Esophagus muscularis mucosa (tissue), 4 donors: ENCODE measurements at regions not wholly inside any gene's neighbourhood (a gene's known extent, or its start where the extent isn't known, plus 50 kb on each side); places are given as distances from the start of the nearest gene placed in this dataset.

ENCODE experiments used
- DNase-seq: peaks from one replicate; pipeline ENCODE4 v3.0.0-alpha.2; 2017; ENCODE audit errors: extremely low spot score
- H3K27ac ChIP-seq, 4 donors: fragments of 200-600 bp; sonication (generic); replicated peaks in 1 of 4; 1 replicate in 3 of 4; 2 replicates in 1 of 4; pipeline ENCODE4 v1.5.1; 2016 to 2019; ENCODE audit warnings: mild to moderate bottlenecking in 1 of 4
- H3K27me3 ChIP-seq, 4 donors: fragments of 200-600 bp; sonication (generic); one replicate each; pipeline versions ENCODE4 v1.5.1 to v1.6.0; 2016 to 2019
- H3K36me3 ChIP-seq, 4 donors: fragments of 200-600 bp; sonication (generic); one replicate each; pipeline ENCODE4 v1.5.1; 2016 to 2019
- H3K4me1 ChIP-seq, 4 donors: fragments of 200-600 bp; sonication (generic); one replicate each; pipeline ENCODE4 v1.5.1; 2016 to 2019
- H3K4me3 ChIP-seq, 4 donors: fragments of 200-600 bp; sonication (generic); 1 replicate in 2 of 4; 2 replicates in 2 of 4; pipeline ENCODE4 v1.5.1; 2016 to 2019; ENCODE audit warnings: mild to moderate bottlenecking in 4 of 4, moderate library complexity in 1 of 4
- H3K9me3 ChIP-seq, 4 donors: fragments of 200-600 bp; sonication (generic); 1 replicate in 3 of 4; 2 replicates in 1 of 4; pipeline ENCODE4 v1.5.1; 2016 to 2019
- CTCF ChIP-seq, 3 experiments: fragments of 200-600 bp in 2 of 3; fragments of 450-650 bp in 1 of 3; sonication (generic) in 2 of 3; IDR thresholded peaks; one replicate each; pipeline ENCODE4 v1.5.1; 2017 to 2019; ENCODE audit warnings: antibody characterized with exemption in 3 of 3, mild to moderate bottlenecking in 2 of 3, moderate library complexity in 1 of 3
- EP300 ChIP-seq: sonication (generic); formaldehyde crosslinking; IDR thresholded peaks from one replicate; pipeline ENCODE4 v1.6.1; 2017; ENCODE audit warnings: antibody characterized with exemption
- POLR2A ChIP-seq: fragments of 450-650 bp; IDR thresholded peaks from one replicate; pipeline ENCODE4 v1.6.1; 2017; ENCODE audit warnings: antibody characterized with exemption, moderate library complexity, mild to moderate bottlenecking, low read depth
- POLR2AphosphoS5 ChIP-seq, 2 donors: sonication (generic); formaldehyde crosslinking; IDR thresholded peaks; one replicate each; pipeline ENCODE4 v1.6.1; 2017; ENCODE audit warnings: antibody characterized with exemption in 2 of 2
- WGBS: methylation state at CpG from one replicate; pipeline ENCODE4 v1.1.5; 2018; 5-methylcytosine and 5-hydroxymethylcytosine counted together
- intact Hi-C: fragments of 100-400 bp; cut with DNase I; formaldehyde crosslinking; loops from one replicate; pipeline ENCODE4 v1.15.1; 2023

DNA sequence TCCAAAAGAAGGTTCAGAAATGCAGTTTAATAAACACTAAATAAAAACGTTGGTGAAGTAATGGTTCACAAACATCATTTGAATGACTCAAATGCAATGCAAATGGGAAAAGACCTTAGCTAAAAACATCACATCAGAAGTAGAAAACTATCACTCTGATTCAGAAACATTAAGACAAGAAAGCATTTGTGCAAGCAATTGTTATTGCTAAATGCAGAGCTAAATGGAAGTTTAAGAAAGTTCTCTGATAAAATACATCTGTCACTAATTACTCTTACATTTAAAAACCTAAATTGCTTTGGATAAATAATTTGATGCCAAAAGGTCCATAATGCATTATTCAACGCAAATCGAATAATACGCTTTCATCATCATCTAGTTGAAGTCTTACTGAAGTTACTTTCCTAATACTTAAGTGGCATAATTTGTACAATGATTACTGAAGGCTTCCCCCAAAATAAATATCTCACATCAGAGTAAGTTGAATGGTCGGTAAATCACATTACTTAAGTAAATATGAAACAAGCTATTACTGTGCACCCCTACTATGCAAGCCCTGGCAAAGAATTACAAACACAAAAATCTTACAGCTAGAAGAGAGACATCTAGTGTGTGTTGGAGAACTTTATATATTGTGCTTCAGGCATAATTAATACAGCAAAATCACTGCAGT, 105.7 kb upstream of the KCTD1 start:
- TF ChIP-seq POLR2AphosphoS5 (IDR thresholded peaks at IDR 0.05), result no peak
- TF ChIP-seq CTCF (IDR thresholded peaks at IDR 0.05), result no peak
- TF ChIP-seq EP300, result no peak
- no peak for TF ChIP-seq POLR2A
- Histone ChIP-seq H3K27ac (peak overlapping the region in 2 of 4 donors; percentile 90 to 96), H3K36me3 (no peaks in the 10 kb centered on the region), H3K4me1 (peaks cover 20 to 39% (median 36%) of the 10 kb centered on the region in 4 donors), H3K27me3 (no peaks in the 10 kb centered on the region), H3K9me3 (no peaks in the 10 kb centered on the region), H3K4me3 (no peak overlapping the region)
- intact Hi-C loops, result loop anchor here (5.0 kb wide), 1 partner anchor 107 kb away; the partner anchor contains the start of gene KCTD1
- WGBS, result 53% methylated on average over 5 of the region's 5 CpGs
- DNase-seq, result no peak

DNA sequence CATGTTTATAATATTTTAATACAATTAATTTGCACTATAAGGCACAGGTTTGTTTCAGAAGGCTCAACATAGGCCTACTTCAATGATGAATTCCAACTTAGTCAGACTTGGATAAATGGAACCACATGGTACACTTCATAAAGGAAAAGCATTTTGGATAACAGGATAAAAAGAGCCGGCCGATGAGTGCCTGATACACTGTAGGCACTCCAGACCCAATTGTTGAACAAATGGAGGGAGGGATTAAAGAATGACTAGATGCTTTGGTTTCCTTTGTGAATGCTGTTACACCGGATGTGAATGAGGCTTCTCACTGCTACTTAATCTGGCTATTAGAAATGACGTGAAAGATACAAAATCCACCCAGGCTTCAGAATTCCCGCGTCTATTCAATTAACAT, 104.1 kb upstream of the KCTD1 start:
- Histone ChIP-seq H3K27ac (no peak overlapping the region), H3K27me3 (no peaks in the 10 kb centered on the region), H3K9me3 (no peaks in the 10 kb centered on the region), H3K36me3 (no peaks in the 10 kb centered on the region), H3K4me1 (peaks cover 11 to 28% (median 27%) of the 10 kb centered on the region in 4 donors), H3K4me3 (no peak overlapping the region)
- 90% methylated on average over 6 of the region's 6 CpGs for WGBS
- DNase-seq, result no peak
- TF ChIP-seq EP300, result no peak
- TF ChIP-seq POLR2AphosphoS5 (IDR thresholded peaks at IDR 0.05), result no peak
- TF ChIP-seq POLR2A, result no peak
- TF ChIP-seq CTCF (IDR thresholded peaks at IDR 0.05), result no peak
- intact Hi-C loops, result loop anchor here (5.0 kb wide), 1 partner anchor 105 kb away; the partner anchor contains the start of gene KCTD1

DNA sequence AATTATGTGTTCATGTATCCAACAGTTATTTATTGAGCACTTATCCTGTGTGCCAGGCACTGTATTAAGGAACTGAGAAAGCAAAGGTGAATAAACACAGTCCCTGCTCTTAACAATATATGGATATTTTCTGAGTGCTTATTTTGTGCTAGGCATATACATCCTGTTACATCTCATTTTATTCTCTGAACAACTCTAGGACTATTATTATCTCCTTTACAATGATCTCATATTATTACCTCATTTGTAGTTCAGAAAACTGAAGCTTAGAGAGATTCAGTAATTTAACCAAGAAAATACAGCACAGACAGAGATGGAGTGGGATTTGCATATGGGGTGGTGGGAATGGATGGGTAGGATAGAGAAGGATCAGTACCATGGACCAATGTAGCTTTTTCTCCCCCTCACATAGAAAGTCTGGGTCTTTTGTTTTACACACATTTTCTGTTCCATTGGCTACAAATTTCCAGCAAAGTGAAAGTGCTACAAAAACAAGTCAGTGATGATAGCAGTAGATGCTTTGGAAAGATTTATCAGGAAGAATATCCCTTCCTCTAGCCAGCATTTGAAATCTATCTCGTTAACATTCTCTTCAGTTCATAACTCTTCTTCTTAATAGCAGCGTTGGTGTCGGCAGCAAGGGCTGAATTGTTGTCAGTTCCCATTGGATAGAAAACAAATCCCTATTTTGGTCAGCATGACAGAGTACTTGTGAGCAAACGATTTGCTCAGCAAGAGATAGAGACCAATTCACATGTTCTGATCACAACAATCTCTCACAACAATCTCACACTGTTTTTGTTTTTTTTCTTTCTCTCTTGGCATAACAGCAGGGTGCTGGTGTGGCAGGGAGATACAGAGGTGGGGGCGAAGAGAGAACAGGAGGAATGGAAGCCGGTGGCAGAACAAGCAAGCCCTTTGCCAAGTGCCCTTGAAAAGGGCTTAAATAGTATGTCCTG, 102.2 kb upstream of the KCTD1 start:
- DNase-seq, result no peak
- WGBS, result 64% methylated on average over 6 of the region's 6 CpGs
- no peaks in the 10 kb centered on the region for H3K27me3 ChIP-seq
- intact Hi-C loops, result loop anchor here (5.0 kb wide), 1 partner anchor 103 kb away; the partner anchor contains the start of gene KCTD1
- TF ChIP-seq CTCF (IDR thresholded peaks at IDR 0.05), result no peak
- TF ChIP-seq POLR2AphosphoS5 (IDR thresholded peaks at IDR 0.05), result peak in 1 of 2 donors; percentile 12
- peaks cover 7 to 24% (median 16%) of the 10 kb centered on the region in 4 donors for H3K4me1 ChIP-seq
- H3K27ac ChIP-seq, result peak overlapping the region; percentile 23 to 70 (median 54)
- no peaks in the 10 kb centered on the region for H3K36me3 ChIP-seq
- H3K9me3 ChIP-seq, result no peaks in the 10 kb centered on the region
- peak overlapping the region in 1 of 4 donors; percentile 18 for H3K4me3 ChIP-seq

- H3K27me3 ChIP-seq, result no peaks in the 10 kb centered on the region
- TF ChIP-seq CTCF (IDR thresholded peaks at IDR 0.05) (no peak), EP300 (no peak), POLR2AphosphoS5 (IDR thresholded peaks at IDR 0.05) (no peak), POLR2A (no peak)
- no peaks in the 10 kb centered on the region for H3K9me3 ChIP-seq
- H3K4me1 ChIP-seq, result peaks cover 0 to 11% (median 3%) of the 10 kb centered on the region in 4 donors
- no peak overlapping the region for H3K4me3 ChIP-seq
- intact Hi-C loops, result loop anchor here (2.0 kb wide), 1 partner anchor 266 kb away; no protein-coding TSS in a partner anchor
- DNase-seq, result no peak
- no peak overlapping the region for H3K27ac ChIP-seq
- no peaks in the 10 kb centered on the region for H3K36me3 ChIP-seq
- WGBS, result 90% methylated on average over 6 of the region's 6 CpGs
Observed at GRCh38 chr18:26649193-26649543, 100.8 kb upstream of the KCTD1 start.
